SK-N-SH (cell line): ENCODE measurements at regions not wholly inside any gene's neighbourhood (a gene's known extent, or its start where the extent isn't known, plus 50 kb on each side); places are given as distances from the start of the nearest gene placed in this dataset.

Source experiments
- CTCF ChIA-PET: fragments of 300-600, 350-600 bp; formaldehyde crosslinking; extraction: SDS; loops from one replicate; lab custom pipeline; 2021; lab: Yijun Ruan, JAX
- POLR2A ChIA-PET: fragments of 350-600 bp; sonication (Branson Sonifier 250); formaldehyde crosslinking; extraction: SDS; loops from one replicate; lab custom pipeline; 2020; ENCODE audit warnings: antibody characterized with exemption, inconsistent platforms; lab: Yijun Ruan, JAX
- DNase-seq: peaks from one replicate; pipeline ENCODE4 v3.0.0; 2012
- H2AFZ ChIP-seq: fragments of 200-600 bp; sonication (generic); 2 replicates; pipeline ENCODE4 v1.8.1; 2016; ENCODE audit warnings: antibody characterized with exemption, mild to moderate bottlenecking, low read depth
- H3F3A ChIP-seq: fragments of 200-600 bp; sonication (generic); replicated peaks from 2 replicates; pipeline ENCODE3; 2016; ENCODE audit warnings: antibody characterized with exemption, mild to moderate bottlenecking; ENCODE audit not compliant: insufficient read depth
- H3K27ac ChIP-seq, 2 experiments: fragments of 200-500 bp in 1 of 2; fragments of 200-600 bp in 1 of 2; sonication (Bioruptor generic) in 1 of 2; sonication (generic), shearing (Covaris generic) in 1 of 2; 2 replicates each; pipeline versions ENCODE4 v1.5.1 to v1.6.1; 2014 to 2016; ENCODE audit warnings: low read depth in 2 of 2, inconsistent platforms in 1 of 2, low read length in 1 of 2, mild to moderate bottlenecking in 1 of 2, mixed read lengths in 1 of 2
- H3K27me3 ChIP-seq: fragments of 200-600 bp; sonication (generic), shearing (Covaris generic); 2 replicates; pipeline ENCODE4 v1.6.1; 2016; ENCODE audit warnings: mixed run types; ENCODE audit not compliant: insufficient read depth
- H3K36me3 ChIP-seq, 2 experiments: fragments of 200-500 bp in 1 of 2; fragments of 200-600 bp in 1 of 2; sonication (Bioruptor generic) in 1 of 2; sonication (generic) in 1 of 2; replicated peaks in 1 of 2; 2 replicates each; pipeline versions ENCODE3 to v1.5.1; 2014 to 2016; ENCODE audit warnings: low read length in 1 of 2, mild to moderate bottlenecking in 1 of 2; ENCODE audit not compliant: insufficient read depth in 2 of 2, control insufficient read depth in 1 of 2
- H3K4me1 ChIP-seq, 2 experiments: fragments of 200-500 bp in 1 of 2; fragments of 200-600 bp in 1 of 2; sonication (Bioruptor generic) in 1 of 2; sonication (generic), shearing (Covaris generic) in 1 of 2; 2 replicates each; pipeline versions ENCODE4 v1.5.1 to v1.6.1; 2014 to 2016; ENCODE audit warnings: low read depth in 1 of 2, low read length in 1 of 2, mixed run types in 1 of 2; ENCODE audit not compliant: insufficient read depth in 2 of 2, control insufficient read depth in 1 of 2
- H3K4me2 ChIP-seq: fragments of 200-600 bp; sonication (generic), shearing (Covaris generic); 2 replicates; pipeline ENCODE4 v1.6.1; 2017; ENCODE audit warnings: mixed run types
- H3K4me3 ChIP-seq, 2 experiments: fragments of 200-500 bp in 1 of 2; fragments of 200-600 bp in 1 of 2; sonication (Bioruptor generic) in 1 of 2; sonication (generic), shearing (Covaris generic) in 1 of 2; 2 replicates each; pipeline versions ENCODE4 v1.5.1 to v1.8.1; 2014 to 2016; ENCODE audit warnings: low read depth in 2 of 2, inconsistent platforms in 1 of 2, low read length in 1 of 2, mild to moderate bottlenecking in 1 of 2, mixed read lengths in 1 of 2, moderate library complexity in 1 of 2
- H3K79me2 ChIP-seq: fragments of 200-600 bp; sonication (generic); 2 replicates; pipeline ENCODE4 v1.8.1; 2017; ENCODE audit warnings: mild to moderate bottlenecking; ENCODE audit not compliant: insufficient read depth
- H3K9ac ChIP-seq: fragments of 200-600 bp; sonication (generic); 2 replicates; pipeline ENCODE4 v1.6.1; 2017; ENCODE audit warnings: mixed run types
- H3K9me2 ChIP-seq: fragments of 200-600 bp; sonication (generic); 2 replicates; pipeline ENCODE4 v1.6.1; 2017; ENCODE audit warnings: mixed run types
- H3K9me3 ChIP-seq: fragments of 200-600 bp; sonication (generic); 2 replicates; pipeline ENCODE4 v1.6.1; 2017; ENCODE audit warnings: mixed run types, mild to moderate bottlenecking, moderate library complexity
- H4K20me1 ChIP-seq: fragments of 200-600 bp; sonication (generic); 2 replicates; pipeline ENCODE4 v1.6.1; 2017; ENCODE audit warnings: mild to moderate bottlenecking, mixed run types; ENCODE audit not compliant: insufficient read depth
- CHD2 ChIP-seq: fragments of 150-350 bp; IDR thresholded peaks from 2 replicates; pipeline ENCODE4 v1.6.1; 2018; ENCODE audit warnings: low read length; ENCODE audit not compliant: partially characterized antibody
- EP300 ChIP-seq, 2 experiments: IDR thresholded peaks; 2 replicates each; pipeline versions ENCODE4 v1.4.0 to v1.6.1; 2012; ENCODE audit warnings: borderline replicate concordance in 1 of 2, low read depth in 1 of 2, low read length in 1 of 2
- FOXJ3 ChIP-seq: sonication (generic); formaldehyde crosslinking; IDR thresholded peaks from 2 replicates; pipeline ENCODE4 v1.5.1; 2020; ENCODE audit warnings: mild to moderate bottlenecking, missing genetic modification reagents
- FOXM1 ChIP-seq: IDR thresholded peaks from 2 replicates; pipeline ENCODE4 v1.4.0; 2012; ENCODE audit warnings: low read depth, mild to moderate bottlenecking
- GABPA ChIP-seq: IDR thresholded peaks from 2 replicates; pipeline ENCODE4 v1.4.0; 2012; ENCODE audit warnings: low read depth, mild to moderate bottlenecking
- GATA2 ChIP-seq: sonication (generic); formaldehyde crosslinking; IDR thresholded peaks from 2 replicates; pipeline ENCODE4 v1.5.0; 2020; ENCODE audit warnings: mild to moderate bottlenecking, missing genetic modification reagents
- JUND ChIP-seq: IDR thresholded peaks from 2 replicates; pipeline ENCODE4 v1.4.0; 2012
- MEF2A ChIP-seq: IDR thresholded peaks from 2 replicates; pipeline ENCODE4 v1.4.0; 2012; ENCODE audit warnings: low read depth, borderline replicate concordance
- NRF1 ChIP-seq: IDR thresholded peaks from 2 replicates; pipeline ENCODE4 v1.6.1; 2012; ENCODE audit warnings: low read depth, mild to moderate bottlenecking, low read length
- RFX5 ChIP-seq: IDR thresholded peaks from 2 replicates; pipeline ENCODE4 v1.6.1; 2012; ENCODE audit warnings: mild to moderate bottlenecking, improper control_type of control experiment, low read length
- SMC3 ChIP-seq: IDR thresholded peaks from 2 replicates; pipeline ENCODE4 v1.6.1; 2012; ENCODE audit warnings: low read depth, low read length, improper control_type of control experiment
- TAF1 ChIP-seq: IDR thresholded peaks from 2 replicates; pipeline ENCODE4 v1.6.1; 2012; ENCODE audit warnings: low read depth, mild to moderate bottlenecking, low read length, moderate library complexity, borderline replicate concordance
- YY1 ChIP-seq: IDR thresholded peaks from 2 replicates; pipeline ENCODE4 v1.4.0; 2012; ENCODE audit warnings: low read depth, mild to moderate bottlenecking
- ZBTB33 ChIP-seq: IDR thresholded peaks from 2 replicates; pipeline ENCODE4 v1.4.0; 2012; ENCODE audit warnings: low read depth, borderline replicate concordance
- WGBS: methylation state at CpG from one replicate; pipeline ENCODE4 v1.1.6; 2017; ENCODE audit warnings: low lambda C conversion rate; 5-methylcytosine and 5-hydroxymethylcytosine counted together
- TF ChIP-seq, protein P1 (sequence below): IDR thresholded peaks from 2 replicates; pipeline ENCODE4 v1.6.1; 2012; ENCODE audit warnings: mild to moderate bottlenecking, low read depth, low read length, moderate library complexity
- TF ChIP-seq, protein P2 (sequence below): IDR thresholded peaks from 2 replicates; pipeline ENCODE4 v1.4.0; 2012; ENCODE audit warnings: low read depth
- TF ChIP-seq, protein P3 (sequence below): fragments of 150-350 bp; IDR thresholded peaks from 2 replicates; pipeline ENCODE4 v1.6.1; 2017; ENCODE audit warnings: antibody characterized with exemption, low read length, low read depth, borderline replicate concordance

- ChIA-PET POLR2A (no interaction called here), CTCF (interaction anchor here (1.6 kb wide), 1 partner anchor 14 kb away, joined by 3 read pairs; no protein-coding TSS in a partner anchor)
- Histone ChIP-seq H3K4me3 (no peak overlapping the region), H3K9me2 (no peaks in the 10 kb centered on the region), H2AFZ (no peak overlapping the region), H3K79me2 (no peaks in the 10 kb centered on the region), H3K9me3 (no peaks in the 10 kb centered on the region; the same call in 1 of the 2 replicates), H3K27me3 (no peaks in the 10 kb centered on the region), H3K27ac (no peak overlapping the region), H3K4me1 (peaks cover 0 to 20% of the 10 kb centered on the region in 2 experiments; a peak in 2 of 4 replicates), H3F3A (no peaks in the 10 kb centered on the region), H4K20me1 (no peaks in the 10 kb centered on the region), H3K36me3 (no peaks in the 10 kb centered on the region), H3K4me2 (no peak overlapping the region), H3K9ac (no peak overlapping the region)
- TF ChIP-seq FOXJ3 (CRISPR knock-in tag) = 0 out of 2 replicates have a peak, but pooled peaks have one; percentile 15
- peak; percentile 91 for TF ChIP-seq GATA2 (CRISPR knock-in tag)
- TF ChIP-seq EP300 (IDR thresholded peaks at IDR 0.05; ENCODE audit: borderline replicate concordance in 1 of 2, low read depth in 1 of 2, low read length in 1 of 2) = peak in 1 of 2 experiments; percentile 75; a peak in 2 of 4 replicates
- TF ChIP-seq SMC3 = no peak
- TF ChIP-seq MEF2A = no peak
- 12% methylated on average over 9 of the region's 9 CpGs for WGBS
- peak; percentile 66 for DNase-seq
Measured at GRCh38 chr11:134911514-134912180, 499.6 kb upstream of the B3GAT1 start.

GRCh38 chr11:134908583-134908982 lies 496.5 kb upstream of the B3GAT1 start:
- TF ChIP-seq GATA2 (CRISPR knock-in tag) (no peak), ZBTB33 (no peak), CHD2 (no peak), TAF1 (no peak), EP300 (IDR thresholded peaks at IDR 0.05; ENCODE audit: borderline replicate concordance in 1 of 2, low read depth in 1 of 2, low read length in 1 of 2) (no peak), FOXM1 (no peak), YY1 (no peak), RFX5 (no peak), NRF1 (no peak), GABPA (no peak), JUND (no peak)
- TF ChIP-seq, protein P1, sequence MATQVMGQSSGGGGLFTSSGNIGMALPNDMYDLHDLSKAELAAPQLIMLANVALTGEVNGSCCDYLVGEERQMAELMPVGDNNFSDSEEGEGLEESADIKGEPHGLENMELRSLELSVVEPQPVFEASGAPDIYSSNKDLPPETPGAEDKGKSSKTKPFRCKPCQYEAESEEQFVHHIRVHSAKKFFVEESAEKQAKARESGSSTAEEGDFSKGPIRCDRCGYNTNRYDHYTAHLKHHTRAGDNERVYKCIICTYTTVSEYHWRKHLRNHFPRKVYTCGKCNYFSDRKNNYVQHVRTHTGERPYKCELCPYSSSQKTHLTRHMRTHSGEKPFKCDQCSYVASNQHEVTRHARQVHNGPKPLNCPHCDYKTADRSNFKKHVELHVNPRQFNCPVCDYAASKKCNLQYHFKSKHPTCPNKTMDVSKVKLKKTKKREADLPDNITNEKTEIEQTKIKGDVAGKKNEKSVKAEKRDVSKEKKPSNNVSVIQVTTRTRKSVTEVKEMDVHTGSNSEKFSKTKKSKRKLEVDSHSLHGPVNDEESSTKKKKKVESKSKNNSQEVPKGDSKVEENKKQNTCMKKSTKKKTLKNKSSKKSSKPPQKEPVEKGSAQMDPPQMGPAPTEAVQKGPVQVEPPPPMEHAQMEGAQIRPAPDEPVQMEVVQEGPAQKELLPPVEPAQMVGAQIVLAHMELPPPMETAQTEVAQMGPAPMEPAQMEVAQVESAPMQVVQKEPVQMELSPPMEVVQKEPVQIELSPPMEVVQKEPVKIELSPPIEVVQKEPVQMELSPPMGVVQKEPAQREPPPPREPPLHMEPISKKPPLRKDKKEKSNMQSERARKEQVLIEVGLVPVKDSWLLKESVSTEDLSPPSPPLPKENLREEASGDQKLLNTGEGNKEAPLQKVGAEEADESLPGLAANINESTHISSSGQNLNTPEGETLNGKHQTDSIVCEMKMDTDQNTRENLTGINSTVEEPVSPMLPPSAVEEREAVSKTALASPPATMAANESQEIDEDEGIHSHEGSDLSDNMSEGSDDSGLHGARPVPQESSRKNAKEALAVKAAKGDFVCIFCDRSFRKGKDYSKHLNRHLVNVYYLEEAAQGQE = no peak
- TF ChIP-seq, protein P2, sequence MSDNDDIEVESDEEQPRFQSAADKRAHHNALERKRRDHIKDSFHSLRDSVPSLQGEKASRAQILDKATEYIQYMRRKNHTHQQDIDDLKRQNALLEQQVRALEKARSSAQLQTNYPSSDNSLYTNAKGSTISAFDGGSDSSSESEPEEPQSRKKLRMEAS = no peak
- TF ChIP-seq, protein P3, sequence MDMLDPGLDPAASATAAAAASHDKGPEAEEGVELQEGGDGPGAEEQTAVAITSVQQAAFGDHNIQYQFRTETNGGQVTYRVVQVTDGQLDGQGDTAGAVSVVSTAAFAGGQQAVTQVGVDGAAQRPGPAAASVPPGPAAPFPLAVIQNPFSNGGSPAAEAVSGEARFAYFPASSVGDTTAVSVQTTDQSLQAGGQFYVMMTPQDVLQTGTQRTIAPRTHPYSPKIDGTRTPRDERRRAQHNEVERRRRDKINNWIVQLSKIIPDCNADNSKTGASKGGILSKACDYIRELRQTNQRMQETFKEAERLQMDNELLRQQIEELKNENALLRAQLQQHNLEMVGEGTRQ = no peak
- ChIA-PET POLR2A (no interaction called here), CTCF (interaction anchor here (0.8 to 1.1 kb wide), 3 partner anchors 12 to 40 kb away, joined by 3 to 4 read pairs (median 3); no protein-coding TSS in a partner anchor)
- no peak for DNase-seq
- Histone ChIP-seq H3K36me3 (no peaks in the 10 kb centered on the region), H3K27ac (no peak overlapping the region), H3K9ac (no peak overlapping the region), H3F3A (no peaks in the 10 kb centered on the region), H3K79me2 (no peaks in the 10 kb centered on the region), H3K4me1 (peaks cover 0 to 22% of the 10 kb centered on the region in 2 experiments; a peak in 2 of 4 replicates), H3K4me2 (no peak overlapping the region), H3K9me3 (no peaks in the 10 kb centered on the region; the same call in 1 of the 2 replicates), H3K9me2 (no peaks in the 10 kb centered on the region), H4K20me1 (no peaks in the 10 kb centered on the region), H3K27me3 (no peaks in the 10 kb centered on the region), H2AFZ (no peak overlapping the region), H3K4me3 (no peak overlapping the region)
- WGBS = 45% methylated on average over 5 of the region's 5 CpGs
